Testis (tissue), 2 donors: ENCODE measurements at regions not wholly inside any gene's neighbourhood (a gene's known extent, or its start where the extent isn't known, plus 50 kb on each side); places are given as distances from the start of the nearest gene placed in this dataset.

Source experiments
- CTCF ChIP-seq, 3 experiments: fragments of 450-650 bp in 2 of 3; fragments of 200-600 bp in 1 of 3; sonication (generic) in 1 of 3; IDR thresholded peaks; one replicate each; pipeline ENCODE4 v1.5.1; 2016 to 2019; ENCODE audit warnings: antibody characterized with exemption in 3 of 3, mild to moderate bottlenecking in 2 of 3, moderate library complexity in 1 of 3
- POLR2A ChIP-seq: fragments of 450-650 bp; IDR thresholded peaks from one replicate; pipeline ENCODE4 v1.6.1; 2017; ENCODE audit warnings: antibody characterized with exemption, mild to moderate bottlenecking, moderate library complexity

GRCh38 chr20:24867556-24867955 lies 81.5 kb upstream of the CST7 start:
- TF ChIP-seq CTCF (IDR thresholded peaks at IDR 0.05) (no peak), POLR2A (no peak)
